Breast epithelium (tissue), 4 donors: ENCODE measurements at regions not wholly inside any gene's neighbourhood (a gene's known extent, or its start where the extent isn't known, plus 50 kb on each side); places are given as distances from the start of the nearest gene placed in this dataset.
"Not testable (repeated sequence)": the region's sequence is repeated elsewhere in the genome, so short reads cannot be mapped to it uniquely, and the experiment has no call there.

Experiments
- DNase-seq, 2 donors: peaks; one replicate each; pipeline ENCODE4 v3.0.0-alpha.2; 2019; ENCODE audit warnings: low spot score in 2 of 2
- H3K27ac ChIP-seq, 2 donors: fragments of 200-600 bp; sonication (generic) in 1 of 2; one replicate each; pipeline ENCODE4 v1.5.1; 2016 to 2019; ENCODE audit warnings: mild to moderate bottlenecking in 1 of 2
- H3K27me3 ChIP-seq, 2 donors: fragments of 200-600 bp; sonication (generic) in 1 of 2; one replicate each; pipeline versions ENCODE4 v1.5.1 to v1.6.0; 2017 to 2019; ENCODE audit warnings: control low read depth in 1 of 2, mild to moderate bottlenecking in 1 of 2
- H3K36me3 ChIP-seq: fragments of 200-600 bp; one replicate; pipeline ENCODE4 v1.5.1; 2019
- H3K4me1 ChIP-seq, 2 donors: fragments of 200-600 bp; sonication (generic); one replicate each; pipeline ENCODE4 v1.5.1; 2016 to 2019; ENCODE audit warnings: control low read depth in 1 of 2
- H3K4me3 ChIP-seq, 3 donors: fragments of 200-600 bp; sonication (generic); 1 replicate in 2 of 3; 2 replicates in 1 of 3; pipeline ENCODE4 v1.5.1; 2016 to 2019; ENCODE audit warnings: mild to moderate bottlenecking in 3 of 3, moderate library complexity in 2 of 3
- H3K9me3 ChIP-seq, 2 donors: fragments of 200-600 bp; sonication (generic) in 1 of 2; one replicate each; pipeline ENCODE4 v1.5.1; 2016 to 2019; ENCODE audit warnings: control low read depth in 1 of 2
- POLR2A ChIP-seq: fragments of 450-650 bp; IDR thresholded peaks from one replicate; pipeline ENCODE4 v1.6.1; 2016; ENCODE audit warnings: antibody characterized with exemption, mild to moderate bottlenecking, moderate library complexity
- POLR2AphosphoS5 ChIP-seq, 3 donors: sonication (generic); formaldehyde crosslinking; IDR thresholded peaks; one replicate each; pipeline ENCODE4 v1.6.1; 2017; ENCODE audit warnings: antibody characterized with exemption in 3 of 3
- intact Hi-C: fragments of 100-400 bp; cut with DNase I; formaldehyde crosslinking; loops from one replicate; pipeline ENCODE4 v1.15.1; 2023; ENCODE audit warnings: low total_unique reads
- TF ChIP-seq, protein P1 (sequence below), 3 donors: fragments of 450-650 bp; IDR thresholded peaks; one replicate each; pipeline ENCODE4 v1.5.1; 2016 to 2017; ENCODE audit warnings: antibody characterized with exemption in 3 of 3, mild to moderate bottlenecking in 3 of 3, moderate library complexity in 3 of 3

- Histone ChIP-seq H3K27ac (peak overlapping the region in 1 of 2 donors; percentile 1), H3K36me3 (no peaks in the 10 kb centered on the region), H3K4me1 (no peaks in the 10 kb centered on the region), H3K27me3 (no peaks in the 10 kb centered on the region), H3K4me3 (no peak overlapping the region), H3K9me3 (no peaks in the 10 kb centered on the region)
- intact Hi-C loops, result no loop called here
- TF ChIP-seq, protein P1, sequence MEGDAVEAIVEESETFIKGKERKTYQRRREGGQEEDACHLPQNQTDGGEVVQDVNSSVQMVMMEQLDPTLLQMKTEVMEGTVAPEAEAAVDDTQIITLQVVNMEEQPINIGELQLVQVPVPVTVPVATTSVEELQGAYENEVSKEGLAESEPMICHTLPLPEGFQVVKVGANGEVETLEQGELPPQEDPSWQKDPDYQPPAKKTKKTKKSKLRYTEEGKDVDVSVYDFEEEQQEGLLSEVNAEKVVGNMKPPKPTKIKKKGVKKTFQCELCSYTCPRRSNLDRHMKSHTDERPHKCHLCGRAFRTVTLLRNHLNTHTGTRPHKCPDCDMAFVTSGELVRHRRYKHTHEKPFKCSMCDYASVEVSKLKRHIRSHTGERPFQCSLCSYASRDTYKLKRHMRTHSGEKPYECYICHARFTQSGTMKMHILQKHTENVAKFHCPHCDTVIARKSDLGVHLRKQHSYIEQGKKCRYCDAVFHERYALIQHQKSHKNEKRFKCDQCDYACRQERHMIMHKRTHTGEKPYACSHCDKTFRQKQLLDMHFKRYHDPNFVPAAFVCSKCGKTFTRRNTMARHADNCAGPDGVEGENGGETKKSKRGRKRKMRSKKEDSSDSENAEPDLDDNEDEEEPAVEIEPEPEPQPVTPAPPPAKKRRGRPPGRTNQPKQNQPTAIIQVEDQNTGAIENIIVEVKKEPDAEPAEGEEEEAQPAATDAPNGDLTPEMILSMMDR (IDR thresholded peaks at IDR 0.05), result no peak
- no peak for TF ChIP-seq POLR2A
- no peak for TF ChIP-seq POLR2AphosphoS5 (IDR thresholded peaks at IDR 0.05)
- DNase-seq, result no peak
Measured at GRCh38 chr3:98692787-98693473, 70.2 kb upstream of the ST3GAL6 start.

DNA sequence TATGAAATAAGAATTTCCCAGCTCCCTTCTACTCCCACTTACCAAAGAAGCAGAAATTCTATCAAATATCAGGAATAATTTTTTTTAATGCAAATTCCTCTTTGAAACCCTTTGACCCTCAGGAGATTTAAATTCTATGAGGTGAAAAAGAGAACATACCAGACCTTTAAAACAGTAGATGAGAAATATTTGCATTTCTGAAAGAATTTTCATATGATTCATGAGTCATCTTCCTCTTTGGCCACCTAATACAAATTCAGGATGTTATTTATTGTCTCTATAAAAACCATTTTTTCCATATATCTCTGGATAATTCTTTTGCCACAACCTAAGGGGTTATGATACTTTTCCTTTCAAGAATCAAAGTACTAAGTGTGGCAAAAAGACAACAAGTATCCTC, 67.3 kb upstream of the ST3GAL6 start:
- DNase-seq, result no peak
- H3K36me3 ChIP-seq, result no peaks in the 10 kb centered on the region
- H3K27me3 ChIP-seq, result no peaks in the 10 kb centered on the region
- no peaks in the 10 kb centered on the region for H3K4me1 ChIP-seq
- intact Hi-C loops, result no loop called here
- no peak for TF ChIP-seq POLR2AphosphoS5 (IDR thresholded peaks at IDR 0.05)
- TF ChIP-seq POLR2A, result no peak
- TF ChIP-seq, protein P1 (IDR thresholded peaks at IDR 0.05), result no peak
- H3K9me3 ChIP-seq, result no peaks in the 10 kb centered on the region
- no peak overlapping the region for H3K27ac ChIP-seq
- H3K4me3 ChIP-seq, result no peak overlapping the region

DNA sequence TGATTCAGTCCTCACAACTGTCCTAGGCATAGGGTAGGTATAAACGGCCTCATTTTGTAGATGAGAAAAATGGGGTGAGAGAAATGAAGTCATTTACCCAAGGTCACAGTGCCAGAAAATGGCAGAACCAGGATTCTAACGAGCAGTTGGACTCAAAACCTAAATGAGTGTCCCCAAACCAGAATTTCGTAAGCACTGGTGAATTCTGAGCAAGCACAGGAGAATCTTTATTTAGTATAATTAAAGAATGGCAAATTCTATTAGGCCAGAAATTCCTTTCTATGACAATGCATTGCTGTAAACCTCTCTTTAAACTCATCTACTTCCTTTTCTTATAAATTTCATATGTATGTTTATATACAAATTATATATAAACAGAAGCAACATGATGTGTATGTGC, 66.8 kb upstream of the ST3GAL6 start:
- DNase-seq, intact Hi-C loops: not testable (repeated sequence)

GRCh38 chr3:98697225-98697624, 65.9 kb upstream of the ST3GAL6 start:
- no peak overlapping the region for H3K4me3 ChIP-seq
- H3K27me3 ChIP-seq, result no peaks in the 10 kb centered on the region
- H3K4me1 ChIP-seq, result no peaks in the 10 kb centered on the region
- H3K9me3 ChIP-seq, result no peaks in the 10 kb centered on the region
- TF ChIP-seq, protein P1 (IDR thresholded peaks at IDR 0.05), result no peak
- TF ChIP-seq POLR2AphosphoS5 (IDR thresholded peaks at IDR 0.05) (no peak), POLR2A (no peak)
- intact Hi-C loops, result no loop called here
- no peak overlapping the region for H3K27ac ChIP-seq
- no peaks in the 10 kb centered on the region for H3K36me3 ChIP-seq
- no peak for DNase-seq

More for the DNA sequence above, 66.8 kb upstream of the ST3GAL6 start:
- not testable (repeated sequence) for H3K27me3 ChIP-seq, H3K4me3 ChIP-seq, H3K36me3 ChIP-seq, H3K27ac ChIP-seq, H3K4me1 ChIP-seq, H3K9me3 ChIP-seq

GRCh38 chr3:98699132-98699531, 64.0 kb upstream of the ST3GAL6 start:
- Histone ChIP-seq H3K9me3 (no peaks in the 10 kb centered on the region), H3K27me3 (no peaks in the 10 kb centered on the region), H3K36me3 (no peaks in the 10 kb centered on the region), H3K4me3 (no peak overlapping the region), H3K4me1 (no peaks in the 10 kb centered on the region), H3K27ac (no peak overlapping the region)
- no peak for TF ChIP-seq POLR2AphosphoS5 (IDR thresholded peaks at IDR 0.05)
- intact Hi-C loops, result loop anchor here (2.0 kb wide), 1 partner anchor 64 kb away; no protein-coding TSS in a partner anchor
- peak in 1 of 2 donors; percentile 70 for DNase-seq

- Histone ChIP-seq H3K27ac (no peak overlapping the region), H3K4me1 (no peaks in the 10 kb centered on the region), H3K36me3 (no peaks in the 10 kb centered on the region), H3K9me3 (no peaks in the 10 kb centered on the region), H3K4me3 (no peak overlapping the region), H3K27me3 (no peaks in the 10 kb centered on the region)
- no peak for DNase-seq
- TF ChIP-seq, protein P1 (IDR thresholded peaks at IDR 0.05), result no peak
- intact Hi-C loops, result no loop called here
Measured at GRCh38 chr3:98701071-98701675, 62.0 kb upstream of the ST3GAL6 start.
